K562 (cell line): ENCODE measurements at regions not wholly inside any gene's neighbourhood (a gene's known extent, or its start where the extent isn't known, plus 50 kb on each side); places are given as distances from the start of the nearest gene placed in this dataset.

Experiments
- ATAC-seq: fragments of 200-7000 bp; cut with Tn5 transposase; 3 replicates; pipeline ENCODE4 v1.9.1; 2020; ENCODE audit warnings: moderate library complexity
- BruUV-seq: library from RNA; stranded (reverse); fragments of 400-500 nt; replicated peaks from 2 replicates; lab custom pipeline; 2021; lab: Mats Ljungman, UMichigan
- CTCF ChIA-PET: fragments of 300-600 bp; formaldehyde crosslinking; extraction: SDS; loops from one replicate; lab custom pipeline; 2021; ENCODE audit warnings: low intra/inter-chr PET ratio; lab: Yijun Ruan, JAX
- POLR2A ChIA-PET: fragments of 300-600, 350-650 bp; sonication (Branson Sonifier 250); formaldehyde crosslinking; extraction: SDS; loops from one replicate; lab custom pipeline; 2021; ENCODE audit warnings: antibody characterized with exemption, inconsistent platforms; lab: Yijun Ruan, JAX
- DNase-seq, 4 experiments: peaks; one replicate each; pipeline versions ENCODE4 v3.0.0 to v3.0.0-alpha.2; 2011 to 2018; ENCODE audit warnings: low spot score in 3 of 4, mixed read lengths in 3 of 4; ENCODE audit errors: extremely low read depth in 1 of 4
- FAIRE-seq: peaks from 2 replicates; lab custom pipeline; 2011; peaks lifted over from hg19 to GRCh38; lab: Jason Lieb, UNC
- H2AFZ ChIP-seq: 2 replicates; pipeline ENCODE4 v1.6.0; 2011; ENCODE audit warnings: low read depth, low read length, control low read depth, inconsistent platforms
- H3K27ac ChIP-seq: fragments of 200-600 bp; 3 replicates; pipeline ENCODE4 v1.8.0; 2011; ENCODE audit warnings: low read depth, mild to moderate bottlenecking, control low read depth, inconsistent platforms, low read length, moderate library complexity, mixed read lengths; ENCODE audit errors: extremely low read depth
- H3K27me3 ChIP-seq, 2 experiments: fragments of 300-600 bp in 1 of 2; 2 replicates in 1 of 2; 3 replicates in 1 of 2; pipeline versions ENCODE4 v1.6.0 to v1.8.0; 2011; ENCODE audit warnings: inconsistent platforms in 2 of 2, low read length in 2 of 2, mild to moderate bottlenecking in 1 of 2, mixed read lengths in 1 of 2, moderate library complexity in 1 of 2; ENCODE audit not compliant: control insufficient read depth in 2 of 2, insufficient read depth in 2 of 2
- H3K36me3 ChIP-seq: fragments of 300-600 bp; 3 replicates; pipeline ENCODE4 v1.8.0; 2011; ENCODE audit warnings: mild to moderate bottlenecking, low read length, inconsistent platforms; ENCODE audit not compliant: control insufficient read depth, insufficient read depth
- H3K4me1 ChIP-seq, 2 experiments: fragments of 200-600 bp in 1 of 2; replicated peaks in 1 of 2; 2 replicates in 1 of 2; 3 replicates in 1 of 2; pipeline versions ENCODE4 v1.5.1 to v1.8.0; 2011; ENCODE audit warnings: inconsistent platforms in 2 of 2, low read length in 2 of 2, mild to moderate bottlenecking in 1 of 2, mixed read lengths in 1 of 2, moderate library complexity in 1 of 2; ENCODE audit not compliant: control insufficient read depth in 2 of 2, insufficient read depth in 2 of 2
- H3K4me2 ChIP-seq: 2 replicates; pipeline ENCODE4 v1.6.1; 2011; ENCODE audit warnings: low read length, control low read depth, inconsistent platforms, mixed read lengths; ENCODE audit not compliant: insufficient read depth
- H3K4me3 ChIP-seq: fragments of 200-600 bp; sonication (generic), shearing (Covaris generic); 2 replicates; pipeline ENCODE4 v1.5.1; 2016; ENCODE audit warnings: control low read depth, inconsistent platforms
- H3K79me2 ChIP-seq: fragments of 200-600 bp; 3 replicates; pipeline ENCODE4 v1.8.0; 2011; ENCODE audit warnings: low read length, inconsistent platforms; ENCODE audit not compliant: control insufficient read depth, insufficient read depth
- H3K9ac ChIP-seq, 2 experiments: 2 replicates each; pipeline versions ENCODE4 v1.6.0 to v1.6.1; 2011; ENCODE audit warnings: low read depth in 2 of 2, low read length in 2 of 2, control low read depth in 1 of 2, inconsistent platforms in 1 of 2, mild to moderate bottlenecking in 1 of 2, mixed read lengths in 1 of 2; ENCODE audit not compliant: insufficient read depth in 1 of 2
- H3K9me1 ChIP-seq: one replicate; pipeline ENCODE4 v1.6.0; 2011; ENCODE audit warnings: inconsistent platforms, mild to moderate bottlenecking, low read length, moderate library complexity; ENCODE audit not compliant: control insufficient read depth, insufficient read depth
- H3K9me3 ChIP-seq: replicated peaks from 2 replicates; pipeline ENCODE4 v1.5.1; 2011; ENCODE audit warnings: low read depth, low read length, inconsistent platforms; ENCODE audit not compliant: control insufficient read depth, insufficient read depth
- H4K20me1 ChIP-seq: replicated peaks from 2 replicates; pipeline ENCODE4 v1.6.1; 2011; ENCODE audit warnings: low read length, inconsistent platforms, mixed read lengths; ENCODE audit not compliant: control insufficient read depth, insufficient read depth
- ARID4B ChIP-seq: sonication (generic); formaldehyde crosslinking; IDR thresholded peaks from 2 replicates; pipeline ENCODE4 v1.8.0; 2022; ENCODE audit warnings: mild to moderate bottlenecking, missing genetic modification reagents
- JUND ChIP-seq, 2 experiments: IDR thresholded peaks; 2 replicates in 1 of 2; 3 replicates in 1 of 2; pipeline ENCODE4 v1.6.1; 2011; ENCODE audit warnings: borderline replicate concordance in 2 of 2, low read depth in 2 of 2, low read length in 2 of 2, improper control_type of control experiment in 1 of 2, missing biosample characterization in 1 of 2, missing genetic modification characterization in 1 of 2, missing genetic modification reagents in 1 of 2
- L3MBTL2 ChIP-seq: fragments of 450-650 bp; IDR thresholded peaks from 2 replicates; pipeline ENCODE4 v1.6.1; 2016; ENCODE audit warnings: mild to moderate bottlenecking, moderate library complexity
- MEF2A ChIP-seq: IDR thresholded peaks from 2 replicates; pipeline ENCODE4 v1.6.1; 2011; ENCODE audit warnings: low read depth, mild to moderate bottlenecking, low read length, moderate library complexity; ENCODE audit not compliant: control insufficient read depth
- MYC ChIP-seq, 2 experiments: fragments of 250-450 bp in 1 of 2; sonication (Bioruptor Pico) in 1 of 2; IDR thresholded peaks; 2 replicates each; pipeline versions ENCODE4 v1.5.1 to v1.6.1; 2012 to 2021; ENCODE audit warnings: low read depth in 2 of 2, borderline replicate concordance in 1 of 2, improper control_type of control experiment in 1 of 2, low read length in 1 of 2, mild to moderate bottlenecking in 1 of 2, moderate library complexity in 1 of 2
- NCOA2 ChIP-seq, 2 experiments: fragments of 450-650 bp; IDR thresholded peaks; 2 replicates each; pipeline ENCODE4 v1.6.1; 2018; ENCODE audit warnings: mild to moderate bottlenecking in 2 of 2, moderate library complexity in 1 of 2; ENCODE audit not compliant: partially characterized antibody in 2 of 2
- ZNF740 ChIP-seq, 3 experiments: fragments of 200-800 bp in 1 of 3; sonication (Bioruptor generic) in 1 of 3; sonication (generic) in 1 of 3; formaldehyde crosslinking in 1 of 3; IDR thresholded peaks; 2 replicates each; pipeline versions ENCODE4 v1.6.1 to v1.8.0; 2016 to 2022; ENCODE audit warnings: mild to moderate bottlenecking in 2 of 3, missing compliant biosample characterization in 2 of 3, missing genetic modification characterization in 2 of 3, missing genetic modification reagents in 1 of 3
- WGBS: fragments of 100-300 bp; shearing (Covaris generic); methylation state at CpG from one replicate; pipeline ENCODE4 v1.1.6; 2016; ENCODE audit warnings: low coverage, mixed read lengths; ENCODE audit not compliant: insufficient coverage; ENCODE audit errors: missing lambda C conversion rate; 5-methylcytosine and 5-hydroxymethylcytosine counted together
- in situ Hi-C: fragments of 300-500 bp; cut with MboI; formaldehyde crosslinking; loops from 4 replicates; pipeline ENCODE4 v1.15.0; 2018; ENCODE audit warnings: inconsistent platforms, mixed read lengths
- intact Hi-C: fragments of 100-400 bp; cut with micrococcal nuclease; formaldehyde crosslinking; loops from 2 replicates; pipeline ENCODE4 v1.14.2; 2022

- no peak overlapping the region for H3K9ac ChIP-seq
- DNase-seq (no peak), ATAC-seq (no peak), FAIRE-seq (no peak)
- ChIA-PET POLR2A (no interaction called here), CTCF (no interaction called here)
- no peaks in the 10 kb centered on the region for H3K9me3 ChIP-seq
- H3K4me2 ChIP-seq: no peak overlapping the region
- no peaks in the 10 kb centered on the region for H4K20me1 ChIP-seq
- no peaks in the 10 kb centered on the region for H3K4me1 ChIP-seq
- in situ Hi-C loops (no loop called here), intact Hi-C loops (no loop called here)
- no TSS peak for BruUV-seq
- H2AFZ ChIP-seq: no peak overlapping the region
- no peaks in the 10 kb centered on the region for H3K27me3 ChIP-seq
- no peak overlapping the region for H3K4me3 ChIP-seq
- H3K79me2 ChIP-seq: no peaks in the 10 kb centered on the region
- no peak overlapping the region for H3K27ac ChIP-seq
- H3K36me3 ChIP-seq: no peaks in the 10 kb centered on the region
- TF ChIP-seq MEF2A: no peak
- no peaks in the 10 kb centered on the region for H3K9me1 ChIP-seq
- 2% methylated on average over 3 of the region's 3 CpGs for WGBS
Measured at GRCh38 chr16:6105115-6105514, 1007.5 kb upstream of the EEF2KMT start.

- Histone ChIP-seq H3K9ac (no peak overlapping the region), H3K9me1 (no peaks in the 10 kb centered on the region), H2AFZ (no peak overlapping the region), H4K20me1 (no peaks in the 10 kb centered on the region), H3K4me2 (no peak overlapping the region), H3K36me3 (no peaks in the 10 kb centered on the region), H3K27ac (no peak overlapping the region), H3K27me3 (no peaks in the 10 kb centered on the region), H3K4me1 (no peaks in the 10 kb centered on the region), H3K4me3 (no peak overlapping the region), H3K79me2 (no peaks in the 10 kb centered on the region), H3K9me3 (no peaks in the 10 kb centered on the region)
- TF ChIP-seq ARID4B (CRISPR knock-in tag) (no peak), NCOA2 (IDR thresholded peaks at IDR 0.05; ENCODE audit: partially characterized antibody in 2 of 2) (no peak), L3MBTL2 (no peak), JUND (IDR thresholded peaks at IDR 0.05; ENCODE audit: borderline replicate concordance, low read depth, low read length) (no peak), JUND (tag; IDR thresholded peaks at IDR 0.05; ENCODE audit: borderline replicate concordance, low read depth, low read length) (no peak), MYC (IDR thresholded peaks at IDR 0.05; ENCODE audit: low read depth, low read length) (no peak), MYC (CRISPR knock-in tag; IDR thresholded peaks at IDR 0.05; ENCODE audit: borderline replicate concordance, low read depth) (no peak), ZNF740 (CRISPR knock-in tag; IDR thresholded peaks at IDR 0.05) (no peak), ZNF740 (tag; IDR thresholded peaks at IDR 0.05) (no peak)
- intact Hi-C loops: no loop called here
- POLR2A ChIA-PET: no interaction called here
- CTCF ChIA-PET: no interaction called here
- no peak for DNase-seq
- BruUV-seq: no TSS peak
- in situ Hi-C loops: no loop called here
- no peak for ATAC-seq
- FAIRE-seq: no peak
- WGBS: 0% methylated on average over 3 of the region's 3 CpGs
Measured at GRCh38 chr16:6104428-6104827, 1006.8 kb upstream of the EEF2KMT start.
